Omental fat pad (tissue), 3 donors: ENCODE measurements at regions not wholly inside any gene's neighbourhood (a gene's known extent, or its start where the extent isn't known, plus 50 kb on each side); places are given as distances from the start of the nearest gene placed in this dataset.

ENCODE experiments used
- ATAC-seq: fragments of 150-250 bp; one replicate; pipeline ENCODE4 v1.9.1; 2016; ENCODE audit warnings: mild to moderate bottlenecking, moderate library complexity; ENCODE audit not compliant: low FRiP score
- DNase-seq: peaks from one replicate; pipeline ENCODE4 v3.0.0-alpha.2; 2019; ENCODE audit warnings: low spot score
- TF ChIP-seq, protein P1 (sequence below), 3 donors: fragments of 450-650 bp; IDR thresholded peaks; one replicate each; pipeline ENCODE4 v1.5.1; 2016 to 2017; ENCODE audit warnings: antibody characterized with exemption in 3 of 3, mild to moderate bottlenecking in 3 of 3, moderate library complexity in 2 of 3

DNA sequence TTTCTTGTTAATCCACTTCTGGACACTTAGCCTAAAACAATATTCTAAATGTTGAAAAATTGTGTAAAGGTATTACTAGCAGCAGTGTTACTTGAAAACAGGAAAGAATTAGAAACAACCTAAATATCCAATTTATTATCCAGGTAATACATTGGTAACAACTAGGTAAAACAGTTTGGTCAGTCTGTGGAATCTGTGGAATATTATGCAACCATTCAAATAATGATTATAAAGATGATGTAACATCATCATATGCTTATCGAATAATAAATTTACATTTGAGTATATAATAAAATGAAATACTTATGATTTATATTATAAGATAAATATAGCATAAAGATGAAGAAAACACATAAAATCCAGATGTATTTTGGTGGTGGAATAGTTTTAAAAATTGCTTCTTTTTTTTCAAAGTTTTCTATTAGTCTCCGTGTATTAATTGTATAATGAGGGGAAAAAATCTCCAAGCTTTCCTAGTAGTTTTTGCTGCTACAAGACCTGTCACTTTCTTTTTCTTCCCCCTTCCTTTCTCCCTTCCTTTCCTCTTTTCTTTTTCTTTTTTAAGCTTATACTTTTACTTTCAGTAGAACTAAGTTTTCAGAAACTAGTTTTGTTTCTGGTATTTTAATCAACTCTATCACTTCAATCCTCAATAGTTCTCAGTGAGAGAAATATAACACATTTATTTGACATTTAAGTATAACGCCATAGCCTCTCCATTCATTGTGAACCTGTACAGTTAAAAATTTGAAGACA is 197.8 kb upstream of the HMCN1 start:
- no peak for DNase-seq
- no peak for ATAC-seq
- TF ChIP-seq, protein P1, sequence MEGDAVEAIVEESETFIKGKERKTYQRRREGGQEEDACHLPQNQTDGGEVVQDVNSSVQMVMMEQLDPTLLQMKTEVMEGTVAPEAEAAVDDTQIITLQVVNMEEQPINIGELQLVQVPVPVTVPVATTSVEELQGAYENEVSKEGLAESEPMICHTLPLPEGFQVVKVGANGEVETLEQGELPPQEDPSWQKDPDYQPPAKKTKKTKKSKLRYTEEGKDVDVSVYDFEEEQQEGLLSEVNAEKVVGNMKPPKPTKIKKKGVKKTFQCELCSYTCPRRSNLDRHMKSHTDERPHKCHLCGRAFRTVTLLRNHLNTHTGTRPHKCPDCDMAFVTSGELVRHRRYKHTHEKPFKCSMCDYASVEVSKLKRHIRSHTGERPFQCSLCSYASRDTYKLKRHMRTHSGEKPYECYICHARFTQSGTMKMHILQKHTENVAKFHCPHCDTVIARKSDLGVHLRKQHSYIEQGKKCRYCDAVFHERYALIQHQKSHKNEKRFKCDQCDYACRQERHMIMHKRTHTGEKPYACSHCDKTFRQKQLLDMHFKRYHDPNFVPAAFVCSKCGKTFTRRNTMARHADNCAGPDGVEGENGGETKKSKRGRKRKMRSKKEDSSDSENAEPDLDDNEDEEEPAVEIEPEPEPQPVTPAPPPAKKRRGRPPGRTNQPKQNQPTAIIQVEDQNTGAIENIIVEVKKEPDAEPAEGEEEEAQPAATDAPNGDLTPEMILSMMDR (IDR thresholded peaks at IDR 0.05), result no peak

DNA sequence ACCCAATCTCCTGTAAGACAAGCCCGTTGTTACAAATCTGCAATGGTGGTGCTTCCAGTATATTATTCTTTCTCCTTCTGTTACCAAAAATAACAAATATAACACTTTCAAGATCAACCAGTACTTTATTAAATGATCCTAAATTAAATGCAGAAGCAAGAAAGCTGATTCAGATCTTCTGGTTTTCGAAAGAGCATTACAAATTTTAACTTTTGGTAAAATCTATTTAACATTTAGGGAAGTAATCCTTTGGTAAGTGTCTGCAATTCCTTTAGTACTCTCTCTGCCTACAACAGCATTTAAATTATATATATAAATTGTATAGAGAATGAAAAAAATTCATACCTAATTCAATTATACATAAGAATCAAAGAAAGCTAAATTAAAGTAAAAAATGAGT is 198.6 kb upstream of the HMCN1 start:
- DNase-seq, result no peak
- TF ChIP-seq, protein P1 (IDR thresholded peaks at IDR 0.05), result no peak
- no peak for ATAC-seq

DNA sequence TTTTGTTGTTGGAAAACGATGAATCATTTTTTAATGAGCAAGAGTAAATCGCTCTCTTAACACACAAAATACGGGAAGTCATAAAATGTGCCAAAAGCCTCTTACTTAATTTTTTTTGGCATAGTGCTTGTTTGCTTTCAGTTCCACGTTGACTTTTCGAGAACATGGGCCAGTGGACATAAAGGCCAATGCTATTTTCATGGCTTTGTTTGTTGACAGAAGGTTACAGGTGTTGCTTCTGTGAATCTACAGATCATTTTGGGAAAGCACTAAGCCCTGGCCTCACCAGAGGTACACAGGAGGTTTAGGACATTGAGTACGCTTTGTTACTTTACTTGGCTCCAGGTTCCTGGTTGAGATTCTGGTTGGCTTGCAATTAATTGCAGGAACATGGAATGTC is 199.4 kb upstream of the HMCN1 start:
- no peak for DNase-seq
- TF ChIP-seq, protein P1 (IDR thresholded peaks at IDR 0.05), result no peak
- no peak for ATAC-seq

DNA sequence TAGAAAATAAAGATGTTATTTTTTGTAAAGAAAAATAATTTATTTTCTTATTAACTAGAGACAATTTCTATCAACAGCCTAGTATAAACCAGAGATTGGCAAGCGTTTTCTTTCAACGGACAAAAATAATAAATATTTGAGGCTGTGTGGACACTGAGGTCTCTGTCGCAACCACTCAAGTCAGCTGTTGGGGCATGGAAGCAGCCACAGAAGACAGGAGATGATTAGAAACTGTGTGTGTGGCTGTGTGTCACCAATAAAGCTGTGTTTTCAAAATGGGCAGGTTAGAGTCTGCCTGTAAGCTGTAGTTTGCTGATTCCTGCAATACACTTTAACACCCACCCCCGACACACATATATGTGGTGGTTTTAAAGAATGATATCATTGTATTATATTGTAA is 200.6 kb upstream of the HMCN1 start:
- ATAC-seq, result no peak
- TF ChIP-seq, protein P1 (IDR thresholded peaks at IDR 0.05), result no peak
- no peak for DNase-seq

DNA sequence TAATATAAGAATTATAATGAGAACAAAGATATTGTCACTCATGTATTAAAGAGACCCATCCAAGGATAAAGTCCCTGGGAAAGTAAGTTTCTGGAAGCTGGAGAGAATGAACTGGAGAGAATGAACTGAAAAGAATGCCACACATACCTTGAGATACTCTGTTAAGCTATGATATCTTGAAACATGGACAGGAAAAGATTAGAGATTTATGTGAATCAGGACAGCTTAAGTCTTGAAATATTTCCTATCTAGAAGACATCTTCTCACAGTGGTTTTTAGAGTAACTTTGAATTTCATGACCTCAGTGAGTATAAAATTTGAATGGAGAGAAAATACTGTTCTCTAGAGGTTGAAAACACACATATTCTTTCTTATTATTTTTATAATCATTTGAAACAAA is 201.3 kb upstream of the HMCN1 start:
- ATAC-seq, result no peak
- TF ChIP-seq, protein P1 (IDR thresholded peaks at IDR 0.05), result no peak
- DNase-seq, result no peak

DNA sequence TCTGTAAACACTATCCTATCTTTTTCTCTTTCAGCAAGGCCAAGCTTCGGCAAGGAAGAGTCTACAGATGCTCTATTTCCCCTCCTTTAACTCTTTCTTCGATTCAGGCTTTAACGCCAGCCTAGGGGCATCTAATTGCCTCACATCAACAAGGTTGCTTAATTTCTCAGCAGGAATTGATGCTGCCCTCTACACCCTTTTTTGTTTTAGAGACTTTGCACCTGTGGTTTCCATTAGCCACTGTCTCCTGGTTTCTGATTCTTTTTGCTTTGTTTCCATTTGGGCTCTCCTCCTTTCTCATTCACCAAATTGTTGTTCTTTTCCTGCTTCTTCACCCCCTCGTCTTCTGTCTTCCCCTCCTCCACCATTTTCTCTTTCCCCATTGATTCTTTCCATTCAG is 202.4 kb upstream of the HMCN1 start:
- no peak for ATAC-seq

DNA sequence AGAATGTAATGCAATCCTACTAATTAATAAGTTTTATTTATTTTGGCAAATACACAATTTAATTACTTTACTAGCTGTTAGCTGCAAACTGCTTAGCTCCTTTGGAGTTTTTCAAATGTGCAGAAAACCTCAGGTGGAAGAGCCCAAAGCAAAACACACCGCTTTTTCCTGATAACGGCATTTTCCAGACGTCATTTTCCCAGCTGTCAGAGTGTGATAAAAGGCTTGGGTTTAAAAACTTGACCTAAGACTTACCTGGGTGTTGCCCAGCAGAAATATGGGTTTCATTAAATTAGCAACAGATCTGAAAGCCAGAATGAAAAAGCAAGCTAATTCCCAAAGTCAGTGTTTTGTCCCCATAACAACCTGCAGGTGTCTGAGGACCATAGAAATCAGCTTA is 204.0 kb upstream of the HMCN1 start:
- no peak for ATAC-seq
- no peak for DNase-seq
- TF ChIP-seq, protein P1 (IDR thresholded peaks at IDR 0.05), result no peak

More for the DNA sequence above, 202.4 kb upstream of the HMCN1 start:
- DNase-seq, result no peak
- TF ChIP-seq, protein P1 (IDR thresholded peaks at IDR 0.05), result no peak
